HepG2 (cell line): ENCODE measurements at regions not wholly inside any gene's neighbourhood (a gene's known extent, or its start where the extent isn't known, plus 50 kb on each side); places are given as distances from the start of the nearest gene placed in this dataset.

ENCODE experiments used
- ATAC-seq: fragments of 200-7000 bp; cut with Tn5 transposase; 3 replicates; pipeline ENCODE4 v1.9.1; 2020; ENCODE audit warnings: mild to moderate bottlenecking, moderate library complexity
- BruUV-seq: library from RNA; stranded (reverse); fragments of 400-500 nt; replicated peaks from 2 replicates; lab custom pipeline; 2021; lab: Mats Ljungman, UMichigan
- CTCF ChIA-PET: fragments of 300-600 bp; formaldehyde crosslinking; extraction: SDS; loops from one replicate; lab custom pipeline; 2021; ENCODE audit warnings: low total read pairs, inconsistent platforms, low intra/inter-chr PET ratio; lab: Yijun Ruan, JAX
- POLR2A ChIA-PET: fragments of 350-600 bp; sonication (Branson Sonifier 250); formaldehyde crosslinking; loops from one replicate; lab custom pipeline; 2020; ENCODE audit warnings: antibody characterized with exemption, inconsistent platforms; lab: Yijun Ruan, JAX
- DNase-seq: peaks from one replicate; pipeline ENCODE4 v3.0.0-alpha.2; 2015; ENCODE audit warnings: low spot score
- FAIRE-seq: peaks from 3 replicates; lab custom pipeline; 2011; peaks lifted over from hg19 to GRCh38; lab: Jason Lieb, UNC
- H2AFZ ChIP-seq: one replicate; pipeline ENCODE4 v1.6.1; 2011; ENCODE audit warnings: low read length, inconsistent platforms
- H3K27ac ChIP-seq: fragments of 300-600 bp; 3 replicates; pipeline ENCODE4 v1.8.0; 2011; ENCODE audit warnings: mixed run types, mild to moderate bottlenecking, mixed read lengths, low read length, inconsistent platforms; ENCODE audit not compliant: insufficient read depth; ENCODE audit errors: extremely low read length
- H3K27me3 ChIP-seq, 2 experiments: fragments of 200-600 bp in 1 of 2; 2 replicates in 1 of 2; 3 replicates in 1 of 2; pipeline versions ENCODE4 v1.6.0 to v1.8.0; 2011; ENCODE audit warnings: low read length in 2 of 2, mild to moderate bottlenecking in 2 of 2, moderate library complexity in 2 of 2, inconsistent platforms in 1 of 2; ENCODE audit not compliant: insufficient read depth in 2 of 2, control insufficient read depth in 1 of 2
- H3K36me3 ChIP-seq, 2 experiments: fragments of 200-600 bp in 1 of 2; replicated peaks in 1 of 2; 2 replicates in 1 of 2; 3 replicates in 1 of 2; pipeline versions ENCODE4 v1.5.1 to v1.8.0; 2011; ENCODE audit warnings: low read length in 2 of 2, inconsistent platforms in 1 of 2; ENCODE audit not compliant: insufficient read depth in 2 of 2, control insufficient read depth in 1 of 2
- H3K4me1 ChIP-seq: 2 replicates; pipeline ENCODE4 v1.5.1; 2012; ENCODE audit warnings: low read length, inconsistent platforms; ENCODE audit not compliant: insufficient read depth
- H3K4me2 ChIP-seq: 2 replicates; pipeline ENCODE4 v1.6.0; 2011; ENCODE audit warnings: low read depth, low read length, inconsistent platforms
- H3K4me3 ChIP-seq, 3 experiments: fragments of 200-600 bp in 1 of 3; sonication (generic), shearing (Covaris generic) in 1 of 3; replicated peaks in 1 of 3; 2 replicates each; pipeline ENCODE4 v1.5.1; 2011 to 2016; ENCODE audit warnings: low read length in 3 of 3, inconsistent platforms in 2 of 3, low read depth in 2 of 3, mild to moderate bottlenecking in 2 of 3, control low read depth in 1 of 3, mixed read lengths in 1 of 3; ENCODE audit not compliant: insufficient read depth in 1 of 3
- H3K79me2 ChIP-seq: one replicate; pipeline ENCODE4 v1.6.1; 2011; ENCODE audit warnings: low read length, inconsistent platforms; ENCODE audit not compliant: insufficient read depth
- H3K9ac ChIP-seq: 2 replicates; pipeline ENCODE4 v1.6.0; 2011; ENCODE audit warnings: mild to moderate bottlenecking, low read depth, low read length, inconsistent platforms; ENCODE audit not compliant: insufficient read depth
- H3K9me3 ChIP-seq: 2 replicates; pipeline ENCODE4 v1.5.1; 2012; ENCODE audit warnings: mild to moderate bottlenecking, low read length
- H4K20me1 ChIP-seq: 2 replicates; pipeline ENCODE4 v1.6.0; 2011; ENCODE audit warnings: inconsistent platforms, mild to moderate bottlenecking, low read length, moderate library complexity; ENCODE audit not compliant: insufficient read depth
- CEBPB ChIP-seq: IDR thresholded peaks from 2 replicates; pipeline ENCODE4 v1.6.1; 2011; ENCODE audit warnings: low read depth, low read length, improper control_type of control experiment, borderline replicate concordance
- CEBPG ChIP-seq: IDR thresholded peaks from 2 replicates; pipeline ENCODE4 v1.6.1; 2016
- STAG1 ChIP-seq: sonication (generic); formaldehyde crosslinking; IDR thresholded peaks from 2 replicates; pipeline ENCODE4 v1.4.0; 2020; ENCODE audit warnings: missing genetic modification reagents
- ZFX ChIP-seq: sonication (generic); formaldehyde crosslinking; IDR thresholded peaks from 2 replicates; pipeline ENCODE4 v1.4.0; 2020; ENCODE audit warnings: mild to moderate bottlenecking, low read depth, missing genetic modification reagents, moderate library complexity
- ZNF616 ChIP-seq: sonication (generic); formaldehyde crosslinking; IDR thresholded peaks from 2 replicates; pipeline ENCODE4 v1.5.0; 2020; ENCODE audit warnings: low read depth, mild to moderate bottlenecking, missing genetic modification reagents
- ZNF780A ChIP-seq: sonication (generic); formaldehyde crosslinking; IDR thresholded peaks from 2 replicates; pipeline ENCODE4 v1.8.0; 2022; ENCODE audit warnings: mild to moderate bottlenecking, missing genetic modification reagents, moderate library complexity
- WGBS: methylation state at CpG from one replicate; pipeline ENCODE4 v1.1.6; 2017; ENCODE audit warnings: low lambda C conversion rate; 5-methylcytosine and 5-hydroxymethylcytosine counted together
- in situ Hi-C: cut with HindIII; loops from 2 replicates; pipeline ENCODE4 v1.10.0; 2017; ENCODE audit warnings: low pct_unique_long_range_greater_than_20kb; ENCODE audit not compliant: extremely low pct_ligation_motif_present
- intact Hi-C: fragments of 100-400 bp; cut with micrococcal nuclease; formaldehyde crosslinking; loops from one replicate; pipeline ENCODE4 v1.10.0; 2022; ENCODE audit not compliant: unreplicated experiment
- TF ChIP-seq, protein P1 (sequence below), 2 experiments: fragments of 450-650 bp in 1 of 2; sonication (generic) in 1 of 2; formaldehyde crosslinking; IDR thresholded peaks; 2 replicates each; pipeline versions ENCODE4 v1.5.0 to v1.8.0; 2020 to 2022; ENCODE audit warnings: mild to moderate bottlenecking in 1 of 2, missing genetic modification reagents in 1 of 2

DNA sequence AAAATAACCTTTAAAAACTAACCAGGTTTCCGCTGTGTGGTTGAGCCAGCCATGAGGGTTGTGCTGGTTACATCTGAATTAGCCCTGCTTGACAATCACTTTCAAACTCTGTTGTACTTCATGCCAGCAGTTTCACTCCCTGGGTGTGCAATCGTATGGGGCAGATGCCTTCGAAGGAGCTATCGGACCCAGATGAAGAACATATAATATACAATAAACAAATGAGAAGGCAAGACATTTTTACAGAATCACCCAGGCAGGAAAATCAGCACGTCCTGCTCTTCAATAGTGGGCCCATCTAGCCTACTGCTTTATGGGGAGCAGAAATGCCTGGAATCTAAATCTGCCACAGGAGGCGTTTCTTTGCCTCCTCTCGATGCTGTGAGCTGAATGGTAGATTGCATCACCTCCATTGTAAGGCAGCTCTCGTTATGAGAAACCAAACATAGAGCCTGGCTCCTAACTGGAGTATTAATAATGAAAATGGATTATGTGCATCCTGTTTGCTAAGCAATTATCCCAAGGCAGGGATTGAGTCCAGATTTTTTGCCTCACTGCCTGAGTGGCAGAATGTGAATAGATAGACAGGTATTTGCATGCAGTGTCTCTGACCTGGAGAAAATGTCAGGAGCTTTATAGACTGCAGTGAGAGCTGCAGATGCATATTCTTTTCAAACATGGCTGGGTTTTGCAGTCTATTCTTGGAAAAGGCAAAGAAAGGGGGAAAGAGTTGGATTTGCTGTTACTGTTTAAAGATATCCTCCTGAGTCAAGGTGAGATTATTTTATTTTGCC, 143.3 kb upstream of the SMARCA2 start:
- H3K4me3 ChIP-seq, result no peak overlapping the region
- no peak overlapping the region for H3K27ac ChIP-seq
- peaks cover 0 to 2% of the 10 kb centered on the region in 2 experiments; a peak in 1 of 5 replicates for H3K27me3 ChIP-seq
- H4K20me1 ChIP-seq, result no peaks in the 10 kb centered on the region
- no peak for TF ChIP-seq ZNF616
- TF ChIP-seq, protein P1, sequence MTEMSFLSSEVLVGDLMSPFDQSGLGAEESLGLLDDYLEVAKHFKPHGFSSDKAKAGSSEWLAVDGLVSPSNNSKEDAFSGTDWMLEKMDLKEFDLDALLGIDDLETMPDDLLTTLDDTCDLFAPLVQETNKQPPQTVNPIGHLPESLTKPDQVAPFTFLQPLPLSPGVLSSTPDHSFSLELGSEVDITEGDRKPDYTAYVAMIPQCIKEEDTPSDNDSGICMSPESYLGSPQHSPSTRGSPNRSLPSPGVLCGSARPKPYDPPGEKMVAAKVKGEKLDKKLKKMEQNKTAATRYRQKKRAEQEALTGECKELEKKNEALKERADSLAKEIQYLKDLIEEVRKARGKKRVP (CRISPR knock-in tag; IDR thresholded peaks at IDR 0.05), result peak in 1 of 2 experiments; percentile 69; a peak in 2 of 4 replicates
- TF ChIP-seq CEBPG (CRISPR knock-in tag), result peak; percentile 72
- no peak for TF ChIP-seq STAG1 (CRISPR knock-in tag)
- no peak for TF ChIP-seq ZFX (CRISPR knock-in tag)
- peak; percentile 75; the same call in 1 of the 2 replicates for TF ChIP-seq CEBPB
- TF ChIP-seq ZNF780A, result no peak
- no peaks in the 10 kb centered on the region for H3K79me2 ChIP-seq
- H3K9ac ChIP-seq, result no peak overlapping the region
- POLR2A ChIA-PET, result no interaction called here
- no peaks in the 10 kb centered on the region for H3K36me3 ChIP-seq
- no peaks in the 10 kb centered on the region for H3K9me3 ChIP-seq
- CTCF ChIA-PET, result no interaction called here
- BruUV-seq, result no TSS peak
- 25% methylated on average over 7 of the region's 8 CpGs for WGBS
- no peak overlapping the region for H2AFZ ChIP-seq
- H3K4me2 ChIP-seq, result no peak overlapping the region
- ATAC-seq, result peak; percentile 56
- FAIRE-seq, result no peak
- DNase-seq, result peak; percentile 4
- intact Hi-C loops (loop anchor here (5.0 kb wide), 1 partner anchor 215 kb away; no protein-coding TSS in a partner anchor), in situ Hi-C loops (no loop called here)
- no peaks in the 10 kb centered on the region for H3K4me1 ChIP-seq
